ENCODE measurements at regions not wholly inside any gene's neighbourhood (a gene's known extent, or its start where the extent isn't known, plus 50 kb on each side); places are given as distances from the start of the nearest gene placed in this dataset.

GRCh38 chr5:99059685-99060084, 130.9 kb upstream of the CHD1 start:
- no peaks in the 10 kb centered on the region for H3K36me3 Mint-ChIP-seq
- CTCF ChIA-PET, result interaction anchor here (1.0 to 2.1 kb wide), 6 partner anchors 8 to 148 kb away, joined by 3 to 6 read pairs (median 4); no protein-coding TSS in a partner anchor
- DNase-seq (ENCODE audit: low spot score) (no peak), ATAC-seq (no peak)
- H3K27ac Mint-ChIP-seq, result no peak overlapping the region
- no peak overlapping the region for H3K4me3 Mint-ChIP-seq
- H3K4me1 Mint-ChIP-seq, result no peaks in the 10 kb centered on the region
- no peak for TF ChIP-seq USF2 (CRISPR knock-in tag; IDR thresholded peaks at IDR 0.05)
- TF ChIP-seq TEAD1 (CRISPR knock-in tag; IDR thresholded peaks at IDR 0.05), result no peak
- no peaks in the 10 kb centered on the region for H3K9me3 Mint-ChIP-seq
- no peaks in the 10 kb centered on the region for H3K27me3 Mint-ChIP-seq (ENCODE audit: low read depth)
- POLR2A ChIA-PET, result no interaction called here

GRCh38 chr5:99058466-99058865, 129.7 kb upstream of the CHD1 start:
- Mint-ChIP-seq H3K9me3 (no peaks in the 10 kb centered on the region), H3K27ac (no peak overlapping the region), H3K4me1 (no peaks in the 10 kb centered on the region), H3K36me3 (no peaks in the 10 kb centered on the region), H3K4me3 (no peak overlapping the region), H3K27me3 (ENCODE audit: low read depth) (no peaks in the 10 kb centered on the region)
- ChIA-PET POLR2A (no interaction called here), CTCF (no interaction called here)
- TF ChIP-seq FOXP4 (CRISPR knock-in tag; IDR thresholded peaks at IDR 0.05) (no peak), ERG (CRISPR knock-in tag; IDR thresholded peaks at IDR 0.05) (no peak), IRF2 (CRISPR knock-in tag; IDR thresholded peaks at IDR 0.05; ENCODE audit: borderline replicate concordance, low read depth) (no peak), HMGA2 (CRISPR knock-in tag; IDR thresholded peaks at IDR 0.05) (no peak), NFATC4 (CRISPR knock-in tag; IDR thresholded peaks at IDR 0.05) (no peak), SOX15 (CRISPR knock-in tag; IDR thresholded peaks at IDR 0.05) (no peak), ZNF121 (CRISPR knock-in tag; IDR thresholded peaks at IDR 0.05) (no peak), TEAD1 (CRISPR knock-in tag; IDR thresholded peaks at IDR 0.05) (no peak)
- DNase-seq (ENCODE audit: low spot score), result no peak
- ATAC-seq, result no peak

GRCh38 chr5:99054972-99055371, 126.2 kb upstream of the CHD1 start:
- ATAC-seq (no peak), DNase-seq (ENCODE audit: low spot score) (no peak)
- no peak overlapping the region for H3K27ac Mint-ChIP-seq
- H3K9me3 Mint-ChIP-seq, result no peaks in the 10 kb centered on the region
- POLR2A ChIA-PET, result no interaction called here
- TF ChIP-seq NR1H2 (CRISPR knock-in tag; IDR thresholded peaks at IDR 0.05), result no peak
- no peak for TF ChIP-seq TP53 (CRISPR knock-in tag; IDR thresholded peaks at IDR 0.05)
- TF ChIP-seq ZMAT4 (CRISPR knock-in tag; IDR thresholded peaks at IDR 0.05), result no peak
- TF ChIP-seq ELF4 (CRISPR knock-in tag; IDR thresholded peaks at IDR 0.05; ENCODE audit: low read depth), result no peak
- no peak for TF ChIP-seq CREM (CRISPR knock-in tag; IDR thresholded peaks at IDR 0.05)
- no peak for TF ChIP-seq ZSCAN18 (CRISPR knock-in tag; IDR thresholded peaks at IDR 0.05)
- TF ChIP-seq ZNF396 (CRISPR knock-in tag; IDR thresholded peaks at IDR 0.05; ENCODE audit: borderline replicate concordance), result no peak
- TF ChIP-seq HMGA2 (CRISPR knock-in tag; IDR thresholded peaks at IDR 0.05), result no peak
- TF ChIP-seq IRF1 (CRISPR knock-in tag; IDR thresholded peaks at IDR 0.05), result no peak
- TF ChIP-seq ZNF425 (CRISPR knock-in tag; conservative IDR thresholded peaks at IDR 0.05), result no peak
- no peak for TF ChIP-seq ZNF281 (CRISPR knock-in tag; IDR thresholded peaks at IDR 0.05)
- TF ChIP-seq IRF2 (CRISPR knock-in tag; IDR thresholded peaks at IDR 0.05; ENCODE audit: borderline replicate concordance, low read depth), result no peak
- H3K4me3 Mint-ChIP-seq, result no peak overlapping the region
- CTCF ChIA-PET, result no interaction called here
- H3K27me3 Mint-ChIP-seq (ENCODE audit: low read depth), result no peaks in the 10 kb centered on the region
- no peaks in the 10 kb centered on the region for H3K4me1 Mint-ChIP-seq
- no peaks in the 10 kb centered on the region for H3K36me3 Mint-ChIP-seq

Data from WTC11 (cell line).